IMR-90 (cell line): ENCODE measurements at regions not wholly inside any gene's neighbourhood (a gene's known extent, or its start where the extent isn't known, plus 50 kb on each side); places are given as distances from the start of the nearest gene placed in this dataset.

ENCODE experiments used
- ATAC-seq: fragments of 200-7000 bp; cut with Tn5 transposase; 2 replicates; pipeline ENCODE4 v1.9.1; 2020; ENCODE audit warnings: low read depth, mild to moderate bottlenecking, moderate library complexity
- BruUV-seq: library from RNA; stranded (reverse); fragments of 400-500 nt; replicated peaks from 2 replicates; lab custom pipeline; 2021; lab: Mats Ljungman, UMichigan
- CTCF ChIA-PET: fragments of 300-600 bp; formaldehyde crosslinking; extraction: SDS; loops from one replicate; lab custom pipeline; 2021; ENCODE audit warnings: antibody characterized with exemption; lab: Yijun Ruan, JAX
- POLR2A ChIA-PET: fragments of 300-600 bp; sonication (Branson Sonifier 250); formaldehyde crosslinking; loops from one replicate; lab custom pipeline; 2022; ENCODE audit warnings: antibody characterized with exemption; ENCODE audit not compliant: unreplicated experiment; lab: Charles Lee
- DNase-seq: peaks from one replicate; pipeline ENCODE4 v3.0.0; 2013
- H2AFZ ChIP-seq: replicated peaks from 2 replicates; pipeline ENCODE3; 2013; ENCODE audit warnings: low read length, mild to moderate bottlenecking; ENCODE audit not compliant: poor library complexity
- H2AK5ac ChIP-seq: 2 replicates; pipeline ENCODE4 v1.6.1; 2013; ENCODE audit warnings: low read depth, low read length, inconsistent platforms
- H2AK9ac ChIP-seq: replicated peaks from 2 replicates; pipeline ENCODE3; 2013; ENCODE audit warnings: mild to moderate bottlenecking, low read depth, low read length, moderate library complexity; ENCODE audit not compliant: poor library complexity
- H2BK120ac ChIP-seq: 2 replicates; pipeline ENCODE4 v1.6.1; 2013; ENCODE audit warnings: low read depth, low read length, inconsistent platforms
- H2BK15ac ChIP-seq: 3 replicates; pipeline ENCODE4 v1.6.1; 2013; ENCODE audit warnings: low read depth, low read length, inconsistent platforms
- H2BK20ac ChIP-seq: 2 replicates; pipeline ENCODE4 v1.6.1; 2013; ENCODE audit warnings: low read depth, mild to moderate bottlenecking, inconsistent platforms, low read length, moderate library complexity
- H2BK5ac ChIP-seq: 2 replicates; pipeline ENCODE4 v1.6.1; 2013; ENCODE audit warnings: mild to moderate bottlenecking, low read depth, low read length, inconsistent platforms; ENCODE audit not compliant: poor library complexity, severe bottlenecking
- H3K14ac ChIP-seq: replicated peaks from 2 replicates; pipeline ENCODE4 v1.6.1; 2013; ENCODE audit warnings: low read depth, low read length, inconsistent platforms
- H3K18ac ChIP-seq: 2 replicates; pipeline ENCODE4 v1.6.1; 2013; ENCODE audit warnings: low read depth, low read length, control low read depth
- H3K23ac ChIP-seq: 2 replicates; pipeline ENCODE4 v1.6.1; 2013; ENCODE audit warnings: low read depth, low read length, inconsistent platforms
- H3K27ac ChIP-seq: 2 replicates; pipeline ENCODE4 v1.5.1; 2013; ENCODE audit warnings: mild to moderate bottlenecking, control low read depth, low read length; ENCODE audit not compliant: insufficient read depth
- H3K27me3 ChIP-seq: 2 replicates; pipeline ENCODE4 v1.6.1; 2013; ENCODE audit warnings: low read length; ENCODE audit not compliant: control insufficient read depth, insufficient read depth
- H3K36me3 ChIP-seq: 2 replicates; pipeline ENCODE4 v1.6.1; 2013; ENCODE audit warnings: low read length, mixed read lengths; ENCODE audit not compliant: control insufficient read depth, insufficient read depth
- H3K4ac ChIP-seq: 2 replicates; pipeline ENCODE4 v1.6.1; 2013; ENCODE audit warnings: low read depth, low read length, inconsistent platforms
- H3K4me1 ChIP-seq: 2 replicates; pipeline ENCODE4 v1.6.1; 2013; ENCODE audit warnings: low read length, mixed read lengths; ENCODE audit not compliant: control insufficient read depth, insufficient read depth
- H3K4me2 ChIP-seq: 2 replicates; pipeline ENCODE4 v1.6.1; 2013; ENCODE audit warnings: low read depth, mild to moderate bottlenecking, control low read depth, low read length, moderate library complexity
- H3K4me3 ChIP-seq: 2 replicates; pipeline ENCODE4 v1.5.1; 2013; ENCODE audit warnings: low read depth, mild to moderate bottlenecking, control low read depth, low read length, moderate library complexity; ENCODE audit not compliant: insufficient read depth
- H3K56ac ChIP-seq: 2 replicates; pipeline ENCODE4 v1.6.1; 2013; ENCODE audit warnings: low read length, inconsistent platforms; ENCODE audit not compliant: insufficient read depth; ENCODE audit errors: extremely low read depth
- H3K79me1 ChIP-seq, 2 experiments: 2 replicates each; pipeline ENCODE4 v1.6.1; 2013; ENCODE audit warnings: low read length in 2 of 2, inconsistent platforms in 1 of 2, low read depth in 1 of 2
- H3K9ac ChIP-seq: 2 replicates; pipeline ENCODE4 v1.6.1; 2013; ENCODE audit warnings: low read depth, low read length, control low read depth
- H3K9me1 ChIP-seq: 2 replicates; pipeline ENCODE4 v1.6.1; 2013; ENCODE audit warnings: low read length, inconsistent platforms; ENCODE audit not compliant: insufficient read depth
- H3K9me3 ChIP-seq: 2 replicates; pipeline ENCODE4 v1.6.1; 2013; ENCODE audit warnings: low read length; ENCODE audit not compliant: control insufficient read depth, insufficient read depth
- H4K20me1 ChIP-seq: 2 replicates; pipeline ENCODE4 v1.6.1; 2013; ENCODE audit warnings: low read length, inconsistent platforms; ENCODE audit not compliant: insufficient read depth
- H4K5ac ChIP-seq: 2 replicates; pipeline ENCODE4 v1.6.1; 2013; ENCODE audit warnings: mild to moderate bottlenecking, low read depth, low read length, control low read depth
- H4K8ac ChIP-seq, 2 experiments: 2 replicates each; pipeline ENCODE4 v1.6.1; 2013; ENCODE audit warnings: low read depth in 2 of 2, low read length in 2 of 2, control low read depth in 1 of 2, inconsistent platforms in 1 of 2
- H4K91ac ChIP-seq: 2 replicates; pipeline ENCODE4 v1.6.1; 2013; ENCODE audit warnings: low read depth, low read length, inconsistent platforms; ENCODE audit not compliant: insufficient read depth
- BHLHE40 ChIP-seq: fragments of 150-350 bp; IDR thresholded peaks from 2 replicates; pipeline ENCODE4 v1.6.1; 2016; ENCODE audit warnings: mild to moderate bottlenecking, low read depth, low read length
- CEBPB ChIP-seq: IDR thresholded peaks from 2 replicates; pipeline ENCODE4 v1.6.1; 2012; ENCODE audit warnings: low read depth, low read length, improper control_type of control experiment
- CHD1 ChIP-seq: IDR thresholded peaks from 2 replicates; pipeline ENCODE4 v1.6.1; 2012; ENCODE audit warnings: low read depth, low read length, improper control_type of control experiment
- FOS ChIP-seq: fragments of 150-350 bp; IDR thresholded peaks from 2 replicates; pipeline ENCODE4 v1.6.1; 2016; ENCODE audit warnings: low read depth, low read length
- MAFK ChIP-seq: IDR thresholded peaks from 2 replicates; pipeline ENCODE4 v1.6.1; 2012; ENCODE audit warnings: low read depth, low read length, improper control_type of control experiment
- MAZ ChIP-seq: IDR thresholded peaks from 2 replicates; pipeline ENCODE4 v1.6.1; 2012; ENCODE audit warnings: low read depth, mild to moderate bottlenecking, low read length, improper control_type of control experiment, moderate library complexity, borderline replicate concordance
- MXI1 ChIP-seq: IDR thresholded peaks from 2 replicates; pipeline ENCODE4 v1.6.1; 2012; ENCODE audit warnings: low read depth, mild to moderate bottlenecking, low read length, moderate library complexity, borderline replicate concordance
- NFE2L2 ChIP-seq: fragments of 150-350 bp; IDR thresholded peaks from 2 replicates; pipeline ENCODE4 v1.6.1; 2016; ENCODE audit warnings: low read depth, mild to moderate bottlenecking, low read length
- POLR2A ChIP-seq: IDR thresholded peaks from 2 replicates; pipeline ENCODE4 v1.6.1; 2012; ENCODE audit warnings: mild to moderate bottlenecking, low read depth, low read length
- RAD21 ChIP-seq: IDR thresholded peaks from 2 replicates; pipeline ENCODE4 v1.6.1; 2012; ENCODE audit warnings: low read length, improper control_type of control experiment
- RCOR1 ChIP-seq: IDR thresholded peaks from 2 replicates; pipeline ENCODE4 v1.6.1; 2012; ENCODE audit warnings: mild to moderate bottlenecking, low read length, improper control_type of control experiment; ENCODE audit not compliant: insufficient replicate concordance
- RFX5 ChIP-seq: IDR thresholded peaks from 2 replicates; pipeline ENCODE4 v1.8.0; 2012; ENCODE audit warnings: low read depth, mild to moderate bottlenecking, low read length, moderate library complexity
- SMC3 ChIP-seq: fragments of 150-350 bp; IDR thresholded peaks from 2 replicates; pipeline ENCODE4 v1.6.1; 2016; ENCODE audit warnings: low read depth, mild to moderate bottlenecking, antibody characterized with exemption, low read length, moderate library complexity
- WGBS, 2 experiments: methylation state at CpG; one replicate each; pipeline versions ENCODE4 v1.1.5 to v1.1.7; 2013; ENCODE audit warnings: missing lambda C conversion rate in 2 of 2; ENCODE audit not compliant: insufficient read length in 1 of 2; ENCODE audit errors: extremely low coverage in 2 of 2; 5-methylcytosine and 5-hydroxymethylcytosine counted together
- dilution Hi-C: fragments of 300-500 bp; cut with HindIII; formaldehyde crosslinking; loops from one replicate; pipeline ENCODE4 v1.14.3; 2018; ENCODE audit warnings: low sequenced_read_pairs; ENCODE audit not compliant: unreplicated experiment
- in situ Hi-C: fragments of 300-500 bp; cut with MboI; formaldehyde crosslinking; loops from 3 replicates; pipeline ENCODE4 v1.14.3; 2019; ENCODE audit warnings: low sequenced_read_pairs, inconsistent platforms, mixed read lengths
- intact Hi-C: fragments of 100-400 bp; cut with micrococcal nuclease; formaldehyde crosslinking; loops from 2 replicates; pipeline ENCODE4 v1.10.0; 2022
- TF ChIP-seq, protein P1 (sequence below): conservative IDR thresholded peaks from 2 replicates; pipeline ENCODE4 v1.5.1; 2012; ENCODE audit warnings: mild to moderate bottlenecking, low read depth, low read length, improper control_type of control experiment
- TF ChIP-seq, protein P2 (sequence below): fragments of 150-350 bp; IDR thresholded peaks from 2 replicates; pipeline ENCODE4 v1.6.1; 2016; ENCODE audit warnings: low read depth, mild to moderate bottlenecking, low read length, moderate library complexity, borderline replicate concordance
- TF ChIP-seq, protein P3 (sequence below): fragments of 150-350 bp; IDR thresholded peaks from 2 replicates; pipeline ENCODE4 v1.6.1; 2017; ENCODE audit warnings: mild to moderate bottlenecking, antibody characterized with exemption, low read length, low read depth

DNA sequence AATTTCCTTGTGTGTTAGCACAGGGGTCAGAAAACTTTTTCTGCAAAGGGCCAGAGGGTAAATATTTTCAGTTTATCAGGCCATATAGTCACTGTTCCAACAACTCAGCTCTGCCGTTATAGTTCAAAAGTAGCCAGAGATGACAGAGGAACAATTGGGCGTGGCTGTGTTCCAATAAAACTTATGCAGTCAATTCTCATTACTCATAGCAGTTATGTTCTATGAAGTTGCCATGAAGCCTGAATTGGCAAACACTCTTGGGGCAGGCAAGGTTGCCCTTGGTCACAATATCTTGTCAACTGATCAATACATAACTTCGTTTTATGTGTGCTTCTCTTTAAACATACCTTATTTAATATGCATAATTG lies 304.2 kb downstream of the TFAP2C start:
- no peaks in the 10 kb centered on the region for H3K9me1 ChIP-seq
- H3K18ac ChIP-seq, result no peak overlapping the region
- DNase-seq, result no peak
- no peak overlapping the region for H3K4ac ChIP-seq
- H3K4me2 ChIP-seq, result no peak overlapping the region
- H3K9ac ChIP-seq, result no peak overlapping the region
- H2AK9ac ChIP-seq, result no peak overlapping the region
- TF ChIP-seq, protein P1, sequence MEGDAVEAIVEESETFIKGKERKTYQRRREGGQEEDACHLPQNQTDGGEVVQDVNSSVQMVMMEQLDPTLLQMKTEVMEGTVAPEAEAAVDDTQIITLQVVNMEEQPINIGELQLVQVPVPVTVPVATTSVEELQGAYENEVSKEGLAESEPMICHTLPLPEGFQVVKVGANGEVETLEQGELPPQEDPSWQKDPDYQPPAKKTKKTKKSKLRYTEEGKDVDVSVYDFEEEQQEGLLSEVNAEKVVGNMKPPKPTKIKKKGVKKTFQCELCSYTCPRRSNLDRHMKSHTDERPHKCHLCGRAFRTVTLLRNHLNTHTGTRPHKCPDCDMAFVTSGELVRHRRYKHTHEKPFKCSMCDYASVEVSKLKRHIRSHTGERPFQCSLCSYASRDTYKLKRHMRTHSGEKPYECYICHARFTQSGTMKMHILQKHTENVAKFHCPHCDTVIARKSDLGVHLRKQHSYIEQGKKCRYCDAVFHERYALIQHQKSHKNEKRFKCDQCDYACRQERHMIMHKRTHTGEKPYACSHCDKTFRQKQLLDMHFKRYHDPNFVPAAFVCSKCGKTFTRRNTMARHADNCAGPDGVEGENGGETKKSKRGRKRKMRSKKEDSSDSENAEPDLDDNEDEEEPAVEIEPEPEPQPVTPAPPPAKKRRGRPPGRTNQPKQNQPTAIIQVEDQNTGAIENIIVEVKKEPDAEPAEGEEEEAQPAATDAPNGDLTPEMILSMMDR, result no peak
- no peak for TF ChIP-seq POLR2A
- no peak for TF ChIP-seq MAFK
- no peak for TF ChIP-seq CHD1
- TF ChIP-seq, protein P2, sequence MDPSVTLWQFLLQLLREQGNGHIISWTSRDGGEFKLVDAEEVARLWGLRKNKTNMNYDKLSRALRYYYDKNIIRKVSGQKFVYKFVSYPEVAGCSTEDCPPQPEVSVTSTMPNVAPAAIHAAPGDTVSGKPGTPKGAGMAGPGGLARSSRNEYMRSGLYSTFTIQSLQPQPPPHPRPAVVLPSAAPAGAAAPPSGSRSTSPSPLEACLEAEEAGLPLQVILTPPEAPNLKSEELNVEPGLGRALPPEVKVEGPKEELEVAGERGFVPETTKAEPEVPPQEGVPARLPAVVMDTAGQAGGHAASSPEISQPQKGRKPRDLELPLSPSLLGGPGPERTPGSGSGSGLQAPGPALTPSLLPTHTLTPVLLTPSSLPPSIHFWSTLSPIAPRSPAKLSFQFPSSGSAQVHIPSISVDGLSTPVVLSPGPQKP, result no peak
- no peak for TF ChIP-seq SMC3
- no peak for TF ChIP-seq RAD21
- no peak for TF ChIP-seq FOS
- no peak for TF ChIP-seq MAZ
- no peak for TF ChIP-seq MXI1
- no peak for TF ChIP-seq RFX5
- TF ChIP-seq, protein P3, sequence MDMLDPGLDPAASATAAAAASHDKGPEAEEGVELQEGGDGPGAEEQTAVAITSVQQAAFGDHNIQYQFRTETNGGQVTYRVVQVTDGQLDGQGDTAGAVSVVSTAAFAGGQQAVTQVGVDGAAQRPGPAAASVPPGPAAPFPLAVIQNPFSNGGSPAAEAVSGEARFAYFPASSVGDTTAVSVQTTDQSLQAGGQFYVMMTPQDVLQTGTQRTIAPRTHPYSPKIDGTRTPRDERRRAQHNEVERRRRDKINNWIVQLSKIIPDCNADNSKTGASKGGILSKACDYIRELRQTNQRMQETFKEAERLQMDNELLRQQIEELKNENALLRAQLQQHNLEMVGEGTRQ, result no peak
- TF ChIP-seq BHLHE40, result no peak
- TF ChIP-seq NFE2L2, result no peak
- no peak for TF ChIP-seq CEBPB
- TF ChIP-seq RCOR1, result no peak
- H2AFZ ChIP-seq, result no peak overlapping the region
- no peaks in the 10 kb centered on the region; the same call in 1 of the 2 replicates for H3K9me3 ChIP-seq
- no TSS peak for BruUV-seq
- H2AK5ac ChIP-seq, result no peak overlapping the region
- H2BK20ac ChIP-seq, result no peak overlapping the region
- no peak overlapping the region for H4K91ac ChIP-seq
- H3K4me1 ChIP-seq, result no peaks in the 10 kb centered on the region
- H2BK15ac ChIP-seq, result no peak overlapping the region
- H2BK5ac ChIP-seq, result no peak overlapping the region
- H3K79me1 ChIP-seq, result no peaks in the 10 kb centered on the region
- H3K27me3 ChIP-seq, result peaks cover 4% of the 10 kb centered on the region
- no peak overlapping the region for H3K4me3 ChIP-seq
- no peaks in the 10 kb centered on the region for H3K36me3 ChIP-seq
- H3K27ac ChIP-seq, result no peak overlapping the region
- no peak overlapping the region for H3K56ac ChIP-seq
- 0% methylated on average over 1 of the region's 3 CpGs; no CpG with 5 or more reads in 1 of the 2 experiments for WGBS, 2 experiments
- H3K23ac ChIP-seq, result no peak overlapping the region
- H2BK120ac ChIP-seq, result no peak overlapping the region
- no peak overlapping the region for H3K14ac ChIP-seq
- intact Hi-C loops, result no loop called here
- no peaks in the 10 kb centered on the region for H4K20me1 ChIP-seq
- dilution Hi-C loops, result no loop called here
- no peak overlapping the region for H4K5ac ChIP-seq
- ChIA-PET POLR2A (no interaction called here), CTCF (no interaction called here)
- no peak overlapping the region for H4K8ac ChIP-seq
- no peak for ATAC-seq
- in situ Hi-C loops, result no loop called here
